SK-N-SH (cell line): ENCODE measurements at regions not wholly inside any gene's neighbourhood (a gene's known extent, or its start where the extent isn't known, plus 50 kb on each side); places are given as distances from the start of the nearest gene placed in this dataset.
"Not testable (repeated sequence)": the region's sequence is repeated elsewhere in the genome, so short reads cannot be mapped to it uniquely, and the experiment has no call there.

Experiments
- CTCF ChIA-PET: fragments of 300-600, 350-600 bp; formaldehyde crosslinking; extraction: SDS; loops from one replicate; lab custom pipeline; 2021; lab: Yijun Ruan, JAX
- POLR2A ChIA-PET: fragments of 350-600 bp; sonication (Branson Sonifier 250); formaldehyde crosslinking; extraction: SDS; loops from one replicate; lab custom pipeline; 2020; ENCODE audit warnings: antibody characterized with exemption, inconsistent platforms; lab: Yijun Ruan, JAX
- DNase-seq: peaks from one replicate; pipeline ENCODE4 v3.0.0; 2012
- H2AFZ ChIP-seq: fragments of 200-600 bp; sonication (generic); 2 replicates; pipeline ENCODE4 v1.8.1; 2016; ENCODE audit warnings: antibody characterized with exemption, mild to moderate bottlenecking, low read depth
- H3F3A ChIP-seq: fragments of 200-600 bp; sonication (generic); replicated peaks from 2 replicates; pipeline ENCODE3; 2016; ENCODE audit warnings: antibody characterized with exemption, mild to moderate bottlenecking; ENCODE audit not compliant: insufficient read depth
- H3K27ac ChIP-seq, 2 experiments: fragments of 200-500 bp in 1 of 2; fragments of 200-600 bp in 1 of 2; sonication (Bioruptor generic) in 1 of 2; sonication (generic), shearing (Covaris generic) in 1 of 2; 2 replicates each; pipeline versions ENCODE4 v1.5.1 to v1.6.1; 2014 to 2016; ENCODE audit warnings: low read depth in 2 of 2, inconsistent platforms in 1 of 2, low read length in 1 of 2, mild to moderate bottlenecking in 1 of 2, mixed read lengths in 1 of 2
- H3K27me3 ChIP-seq: fragments of 200-600 bp; sonication (generic), shearing (Covaris generic); 2 replicates; pipeline ENCODE4 v1.6.1; 2016; ENCODE audit warnings: mixed run types; ENCODE audit not compliant: insufficient read depth
- H3K36me3 ChIP-seq, 2 experiments: fragments of 200-500 bp in 1 of 2; fragments of 200-600 bp in 1 of 2; sonication (Bioruptor generic) in 1 of 2; sonication (generic) in 1 of 2; replicated peaks in 1 of 2; 2 replicates each; pipeline versions ENCODE3 to v1.5.1; 2014 to 2016; ENCODE audit warnings: low read length in 1 of 2, mild to moderate bottlenecking in 1 of 2; ENCODE audit not compliant: insufficient read depth in 2 of 2, control insufficient read depth in 1 of 2
- H3K4me1 ChIP-seq, 2 experiments: fragments of 200-500 bp in 1 of 2; fragments of 200-600 bp in 1 of 2; sonication (Bioruptor generic) in 1 of 2; sonication (generic), shearing (Covaris generic) in 1 of 2; 2 replicates each; pipeline versions ENCODE4 v1.5.1 to v1.6.1; 2014 to 2016; ENCODE audit warnings: low read depth in 1 of 2, low read length in 1 of 2, mixed run types in 1 of 2; ENCODE audit not compliant: insufficient read depth in 2 of 2, control insufficient read depth in 1 of 2
- H3K4me2 ChIP-seq: fragments of 200-600 bp; sonication (generic), shearing (Covaris generic); 2 replicates; pipeline ENCODE4 v1.6.1; 2017; ENCODE audit warnings: mixed run types
- H3K4me3 ChIP-seq, 2 experiments: fragments of 200-500 bp in 1 of 2; fragments of 200-600 bp in 1 of 2; sonication (Bioruptor generic) in 1 of 2; sonication (generic), shearing (Covaris generic) in 1 of 2; 2 replicates each; pipeline versions ENCODE4 v1.5.1 to v1.8.1; 2014 to 2016; ENCODE audit warnings: low read depth in 2 of 2, inconsistent platforms in 1 of 2, low read length in 1 of 2, mild to moderate bottlenecking in 1 of 2, mixed read lengths in 1 of 2, moderate library complexity in 1 of 2
- H3K79me2 ChIP-seq: fragments of 200-600 bp; sonication (generic); 2 replicates; pipeline ENCODE4 v1.8.1; 2017; ENCODE audit warnings: mild to moderate bottlenecking; ENCODE audit not compliant: insufficient read depth
- H3K9ac ChIP-seq: fragments of 200-600 bp; sonication (generic); 2 replicates; pipeline ENCODE4 v1.6.1; 2017; ENCODE audit warnings: mixed run types
- H3K9me2 ChIP-seq: fragments of 200-600 bp; sonication (generic); 2 replicates; pipeline ENCODE4 v1.6.1; 2017; ENCODE audit warnings: mixed run types
- H3K9me3 ChIP-seq: fragments of 200-600 bp; sonication (generic); 2 replicates; pipeline ENCODE4 v1.6.1; 2017; ENCODE audit warnings: mixed run types, mild to moderate bottlenecking, moderate library complexity
- H4K20me1 ChIP-seq: fragments of 200-600 bp; sonication (generic); 2 replicates; pipeline ENCODE4 v1.6.1; 2017; ENCODE audit warnings: mild to moderate bottlenecking, mixed run types; ENCODE audit not compliant: insufficient read depth
- EZH2phosphoT487 ChIP-seq: fragments of 200-600 bp; sonication (generic); IDR thresholded peaks from 2 replicates; pipeline ENCODE4 v1.6.1; 2017; ENCODE audit warnings: low read depth, mixed run types, mild to moderate bottlenecking, antibody characterized with exemption, moderate library complexity, borderline replicate concordance
- FOXM1 ChIP-seq: IDR thresholded peaks from 2 replicates; pipeline ENCODE4 v1.4.0; 2012; ENCODE audit warnings: low read depth, mild to moderate bottlenecking
- GABPA ChIP-seq: IDR thresholded peaks from 2 replicates; pipeline ENCODE4 v1.4.0; 2012; ENCODE audit warnings: low read depth, mild to moderate bottlenecking
- MXI1 ChIP-seq: IDR thresholded peaks from 2 replicates; pipeline ENCODE4 v1.6.1; 2012; ENCODE audit warnings: mild to moderate bottlenecking, low read depth, low read length, improper control_type of control experiment
- SIN3A ChIP-seq: IDR thresholded peaks from 2 replicates; pipeline ENCODE4 v1.6.1; 2012; ENCODE audit warnings: low read depth, mild to moderate bottlenecking, low read length, moderate library complexity, borderline replicate concordance
- TCF12 ChIP-seq: IDR thresholded peaks from 2 replicates; pipeline ENCODE4 v1.4.0; 2012
- WGBS: methylation state at CpG from one replicate; pipeline ENCODE4 v1.1.6; 2017; ENCODE audit warnings: low lambda C conversion rate; 5-methylcytosine and 5-hydroxymethylcytosine counted together
- TF ChIP-seq, protein P1 (sequence below): fragments of 200-600 bp; sonication (generic); IDR thresholded peaks from 2 replicates; pipeline ENCODE4 v1.6.1; 2017; ENCODE audit warnings: antibody characterized with exemption, mild to moderate bottlenecking, moderate library complexity
- TF ChIP-seq, protein P2 (sequence below): fragments of 150-350 bp; IDR thresholded peaks from 2 replicates; pipeline ENCODE4 v1.6.1; 2016; ENCODE audit warnings: mild to moderate bottlenecking, low read depth, low read length

DNA sequence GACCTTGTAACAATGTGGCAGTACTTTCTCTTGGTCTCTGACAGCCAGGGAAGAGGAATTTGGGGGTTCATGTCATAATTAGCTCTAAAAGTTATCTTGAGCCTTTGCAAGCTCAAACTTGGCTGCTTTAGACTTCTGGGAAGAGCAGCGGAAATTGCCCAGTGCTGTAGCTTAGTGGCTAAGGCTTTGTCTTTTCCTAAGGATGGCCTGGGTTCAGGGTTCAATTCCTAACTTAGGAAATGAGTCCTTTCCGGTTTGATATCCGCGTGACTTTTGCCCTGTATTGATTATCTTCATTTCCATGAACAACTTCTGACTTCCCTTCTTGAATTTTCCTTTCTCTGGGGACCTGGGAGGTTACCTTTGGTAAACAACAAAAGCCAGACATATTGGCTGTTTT, 961.0 kb downstream of the CNTNAP5 start:
- H3K9me2 ChIP-seq = no peaks in the 10 kb centered on the region
- 22% methylated on average over 4 of the region's 4 CpGs for WGBS
- no peaks in the 10 kb centered on the region for H3K79me2 ChIP-seq
- TF ChIP-seq TCF12 = no peak
- TF ChIP-seq, protein P1, sequence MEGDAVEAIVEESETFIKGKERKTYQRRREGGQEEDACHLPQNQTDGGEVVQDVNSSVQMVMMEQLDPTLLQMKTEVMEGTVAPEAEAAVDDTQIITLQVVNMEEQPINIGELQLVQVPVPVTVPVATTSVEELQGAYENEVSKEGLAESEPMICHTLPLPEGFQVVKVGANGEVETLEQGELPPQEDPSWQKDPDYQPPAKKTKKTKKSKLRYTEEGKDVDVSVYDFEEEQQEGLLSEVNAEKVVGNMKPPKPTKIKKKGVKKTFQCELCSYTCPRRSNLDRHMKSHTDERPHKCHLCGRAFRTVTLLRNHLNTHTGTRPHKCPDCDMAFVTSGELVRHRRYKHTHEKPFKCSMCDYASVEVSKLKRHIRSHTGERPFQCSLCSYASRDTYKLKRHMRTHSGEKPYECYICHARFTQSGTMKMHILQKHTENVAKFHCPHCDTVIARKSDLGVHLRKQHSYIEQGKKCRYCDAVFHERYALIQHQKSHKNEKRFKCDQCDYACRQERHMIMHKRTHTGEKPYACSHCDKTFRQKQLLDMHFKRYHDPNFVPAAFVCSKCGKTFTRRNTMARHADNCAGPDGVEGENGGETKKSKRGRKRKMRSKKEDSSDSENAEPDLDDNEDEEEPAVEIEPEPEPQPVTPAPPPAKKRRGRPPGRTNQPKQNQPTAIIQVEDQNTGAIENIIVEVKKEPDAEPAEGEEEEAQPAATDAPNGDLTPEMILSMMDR = no peak
- TF ChIP-seq GABPA = no peak
- no peak for TF ChIP-seq FOXM1
- no peak for TF ChIP-seq EZH2phosphoT487
- TF ChIP-seq, protein P2, sequence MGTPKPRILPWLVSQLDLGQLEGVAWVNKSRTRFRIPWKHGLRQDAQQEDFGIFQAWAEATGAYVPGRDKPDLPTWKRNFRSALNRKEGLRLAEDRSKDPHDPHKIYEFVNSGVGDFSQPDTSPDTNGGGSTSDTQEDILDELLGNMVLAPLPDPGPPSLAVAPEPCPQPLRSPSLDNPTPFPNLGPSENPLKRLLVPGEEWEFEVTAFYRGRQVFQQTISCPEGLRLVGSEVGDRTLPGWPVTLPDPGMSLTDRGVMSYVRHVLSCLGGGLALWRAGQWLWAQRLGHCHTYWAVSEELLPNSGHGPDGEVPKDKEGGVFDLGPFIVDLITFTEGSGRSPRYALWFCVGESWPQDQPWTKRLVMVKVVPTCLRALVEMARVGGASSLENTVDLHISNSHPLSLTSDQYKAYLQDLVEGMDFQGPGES = no peak
- TF ChIP-seq SIN3A = no peak
- TF ChIP-seq MXI1 = no peak
- TF ChIP-seq, all 33 proteins: peak for 0
- Histone ChIP-seq H3F3A (no peaks in the 10 kb centered on the region), H3K9ac (no peak overlapping the region), H3K4me2 (no peak overlapping the region), H3K4me1 (no peaks in the 10 kb centered on the region), H3K4me3 (no peak overlapping the region), H2AFZ (no peak overlapping the region), H3K36me3 (no peaks in the 10 kb centered on the region), H4K20me1 (no peaks in the 10 kb centered on the region), H3K9me3 (no peaks in the 10 kb centered on the region), H3K27me3 (no peaks in the 10 kb centered on the region), H3K27ac (no peak overlapping the region)
- POLR2A ChIA-PET = no interaction called here
- no peak for DNase-seq
- CTCF ChIA-PET = no interaction called here

DNA sequence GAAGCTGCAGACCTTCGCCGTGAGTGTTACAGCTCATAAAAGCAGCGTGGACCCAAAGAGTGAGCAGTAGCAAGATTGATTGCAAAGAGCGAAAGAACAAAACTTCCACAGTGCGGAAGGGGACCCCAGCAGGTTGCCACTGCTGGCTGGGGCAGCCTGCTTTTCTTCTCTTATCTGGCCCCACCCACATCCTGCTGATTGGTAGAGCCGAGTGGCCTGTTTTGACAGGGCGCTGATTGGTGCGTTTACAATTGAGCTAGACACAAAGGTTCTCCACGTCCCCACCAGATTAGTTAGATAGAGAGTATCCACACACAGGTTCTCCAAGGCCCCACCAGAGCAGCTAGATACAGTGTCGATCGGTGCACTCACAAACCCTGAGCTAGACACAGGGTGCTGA, 961.8 kb downstream of the CNTNAP5 start:
- H3K27me3 ChIP-seq, H3K9me2 ChIP-seq, H4K20me1 ChIP-seq, H3F3A ChIP-seq, H3K9ac ChIP-seq, CTCF ChIA-PET, H3K79me2 ChIP-seq, H3K9me3 ChIP-seq, H3K4me3 ChIP-seq, H3K4me1 ChIP-seq, H3K36me3 ChIP-seq, H3K4me2 ChIP-seq, H2AFZ ChIP-seq, DNase-seq, H3K27ac ChIP-seq, POLR2A ChIA-PET: not testable (repeated sequence)
- 72% methylated on average over 10 of the region's 11 CpGs for WGBS

DNA sequence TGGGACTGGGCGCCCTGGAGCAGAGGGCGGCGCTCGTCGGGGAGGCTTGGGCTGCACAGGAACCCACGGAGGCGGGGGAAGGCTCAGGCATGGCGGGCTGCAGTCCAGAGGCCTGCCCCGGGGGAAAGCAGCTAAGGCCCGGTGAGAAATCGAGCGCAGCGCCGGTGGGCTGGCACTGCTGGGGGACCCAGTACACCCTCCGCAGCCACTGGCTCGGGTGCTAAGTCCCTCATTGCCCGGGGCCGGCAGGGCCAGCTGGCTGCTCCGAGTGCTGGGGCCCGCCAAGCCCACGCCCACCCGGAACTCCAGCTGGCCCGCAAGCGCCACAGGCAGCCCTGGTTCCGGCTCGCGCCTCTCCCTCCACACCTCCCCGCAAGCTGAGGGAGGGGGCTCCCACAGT, 962.3 kb downstream of the CNTNAP5 start:
- H3K9ac ChIP-seq, H3K4me3 ChIP-seq, H3F3A ChIP-seq, POLR2A ChIA-PET, CTCF ChIA-PET, H3K27ac ChIP-seq, H2AFZ ChIP-seq, H3K27me3 ChIP-seq, H3K9me2 ChIP-seq, H3K36me3 ChIP-seq, H3K4me2 ChIP-seq, H3K79me2 ChIP-seq, H4K20me1 ChIP-seq, H3K4me1 ChIP-seq, H3K9me3 ChIP-seq, DNase-seq: not testable (repeated sequence)
- 87% methylated on average over 4 of the region's 28 CpGs for WGBS
